Islet precursor cell (in vitro differentiated cells): ENCODE measurements at regions not wholly inside any gene's neighbourhood (a gene's known extent, or its start where the extent isn't known, plus 50 kb on each side); places are given as distances from the start of the nearest gene placed in this dataset.

Experiments used
- DNase-seq: peaks from one replicate; pipeline ENCODE4 v3.0.0-alpha.2; 2018

- DNase-seq = no peak
Measured at GRCh38 chr3:159830523-159831154, 158.0 kb upstream of the IL12A start.

GRCh38 chr3:159831466-159831865 is 157.2 kb upstream of the IL12A start:
- no peak for DNase-seq

GRCh38 chr3:159832024-159832423 is 156.6 kb upstream of the IL12A start:
- DNase-seq = no peak

- DNase-seq = no peak
Measured at GRCh38 chr3:159835126-159835525, 153.5 kb upstream of the IL12A start.

GRCh38 chr3:159837725-159838124 is 150.9 kb upstream of the IL12A start:
- peak; percentile 78 for DNase-seq

- no peak for DNase-seq
Measured at GRCh38 chr3:159838938-159839337, 149.7 kb upstream of the IL12A start.

GRCh38 chr3:159839561-159840379 is 148.9 kb upstream of the IL12A start, which contains the start of gene SCHIP1:
TSS of gene SCHIP1 (plus strand) at chr3:159839861.
- DNase-seq = peak; percentile 87

- DNase-seq = no peak
Measured at GRCh38 chr3:159840703-159841299, 147.8 kb upstream of the IL12A start.

GRCh38 chr3:159841766-159842165 is 146.9 kb upstream of the IL12A start:
- DNase-seq = no peak

GRCh38 chr3:159843840-159844730 is 144.6 kb upstream of the IL12A start:
- no peak for DNase-seq

- peak; percentile 89 for DNase-seq
Measured at GRCh38 chr3:159844801-159845261, 143.8 kb upstream of the IL12A start.

- no peak for DNase-seq
Measured at GRCh38 chr3:159845737-159846136, 142.9 kb upstream of the IL12A start.

- DNase-seq = no peak
Measured at GRCh38 chr3:159846255-159846654, 142.4 kb upstream of the IL12A start.

GRCh38 chr3:159848348-159849118 is 140.1 kb upstream of the IL12A start:
- no peak for DNase-seq

- DNase-seq = no peak
Measured at GRCh38 chr3:159850481-159850880, 138.2 kb upstream of the IL12A start.

- no peak for DNase-seq
Measured at GRCh38 chr3:159852266-159852665, 136.4 kb upstream of the IL12A start.

GRCh38 chr3:159852821-159853505 is 135.7 kb upstream of the IL12A start:
- DNase-seq = peak; percentile 91

- no peak for DNase-seq
Measured at GRCh38 chr3:159853506-159853864, 135.2 kb upstream of the IL12A start.

- DNase-seq = peak; percentile 87
Measured at GRCh38 chr3:159854500-159855124, 134.0 kb upstream of the IL12A start.

- peak; percentile 71 for DNase-seq
Measured at GRCh38 chr3:159855599-159856346, 132.9 kb upstream of the IL12A start.
